ENCODE measurements at regions not wholly inside any gene's neighbourhood (a gene's known extent, or its start where the extent isn't known, plus 50 kb on each side); places are given as distances from the start of the nearest gene placed in this dataset.

DNA sequence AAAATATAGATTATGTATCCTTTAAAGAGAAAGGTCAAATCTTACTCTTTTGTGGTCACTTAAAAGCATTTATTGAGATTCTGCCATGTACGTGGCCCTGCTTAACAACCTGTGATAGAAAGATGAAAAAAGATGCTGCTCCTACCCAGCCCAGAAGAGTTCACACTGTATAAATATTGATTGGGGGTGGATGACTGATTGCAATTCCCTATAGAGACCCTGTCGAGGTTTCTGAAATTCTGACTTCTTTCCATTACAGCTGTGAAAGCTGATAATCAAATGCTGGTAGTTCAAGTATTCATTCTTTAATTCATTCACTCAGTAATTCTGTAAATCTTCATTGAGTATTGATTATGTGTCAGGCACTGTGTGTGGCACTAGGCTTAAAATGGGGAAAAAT is 114.1 kb upstream of the CHL1 start:
- TF ChIP-seq, protein P1, sequence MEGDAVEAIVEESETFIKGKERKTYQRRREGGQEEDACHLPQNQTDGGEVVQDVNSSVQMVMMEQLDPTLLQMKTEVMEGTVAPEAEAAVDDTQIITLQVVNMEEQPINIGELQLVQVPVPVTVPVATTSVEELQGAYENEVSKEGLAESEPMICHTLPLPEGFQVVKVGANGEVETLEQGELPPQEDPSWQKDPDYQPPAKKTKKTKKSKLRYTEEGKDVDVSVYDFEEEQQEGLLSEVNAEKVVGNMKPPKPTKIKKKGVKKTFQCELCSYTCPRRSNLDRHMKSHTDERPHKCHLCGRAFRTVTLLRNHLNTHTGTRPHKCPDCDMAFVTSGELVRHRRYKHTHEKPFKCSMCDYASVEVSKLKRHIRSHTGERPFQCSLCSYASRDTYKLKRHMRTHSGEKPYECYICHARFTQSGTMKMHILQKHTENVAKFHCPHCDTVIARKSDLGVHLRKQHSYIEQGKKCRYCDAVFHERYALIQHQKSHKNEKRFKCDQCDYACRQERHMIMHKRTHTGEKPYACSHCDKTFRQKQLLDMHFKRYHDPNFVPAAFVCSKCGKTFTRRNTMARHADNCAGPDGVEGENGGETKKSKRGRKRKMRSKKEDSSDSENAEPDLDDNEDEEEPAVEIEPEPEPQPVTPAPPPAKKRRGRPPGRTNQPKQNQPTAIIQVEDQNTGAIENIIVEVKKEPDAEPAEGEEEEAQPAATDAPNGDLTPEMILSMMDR (IDR thresholded peaks at IDR 0.05) = no peak
- no peak for TF ChIP-seq ZFX (IDR thresholded peaks at IDR 0.05; ENCODE audit: borderline replicate concordance)

DNA sequence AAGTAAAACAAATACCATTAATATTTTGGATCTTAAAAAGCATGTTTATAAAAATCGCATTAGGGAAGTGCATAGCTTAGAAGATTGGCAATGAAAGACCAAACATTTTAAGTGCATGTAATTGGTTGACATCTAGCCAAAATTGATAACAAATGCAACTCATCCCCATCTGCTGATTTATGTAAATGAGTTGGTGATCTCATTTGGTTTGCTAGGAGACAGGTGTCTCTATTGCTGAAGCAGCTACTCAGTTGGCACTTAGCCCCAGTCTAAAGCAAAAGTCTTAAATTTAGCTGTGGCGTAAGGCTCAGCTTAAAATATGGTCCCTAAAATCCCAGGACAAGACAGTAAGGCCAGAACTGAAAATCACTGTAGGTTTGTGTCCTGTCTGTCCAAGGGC is 113.5 kb upstream of the CHL1 start:
- no peak overlapping the region for H3K27ac ChIP-seq
- no peak for TF ChIP-seq ZFX (IDR thresholded peaks at IDR 0.05; ENCODE audit: borderline replicate concordance)
- TF ChIP-seq, protein P1 (IDR thresholded peaks at IDR 0.05) = no peak

More for the DNA sequence above, 114.1 kb upstream of the CHL1 start:
- no peak overlapping the region for H3K27ac ChIP-seq

DNA sequence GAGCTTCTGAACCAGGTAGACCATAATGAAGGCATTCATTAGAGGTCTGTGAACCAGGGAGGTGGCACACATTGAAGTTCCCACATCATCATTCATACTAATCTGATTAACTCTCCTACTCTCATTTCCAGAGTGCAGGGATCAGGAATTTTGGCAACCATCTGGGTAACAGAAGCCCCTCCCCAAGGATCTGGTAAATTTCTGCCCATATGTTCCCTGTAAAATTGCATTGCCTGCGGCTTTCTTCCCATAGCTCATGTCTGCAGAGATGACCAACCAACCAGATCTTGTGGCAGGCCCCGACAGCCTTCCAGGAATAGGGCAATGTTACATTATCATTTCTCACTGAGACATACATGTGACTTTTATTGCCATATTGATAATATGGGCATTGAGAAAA is 111.4 kb upstream of the CHL1 start:
- TF ChIP-seq, protein P1 (IDR thresholded peaks at IDR 0.05) = no peak
- H3K27ac ChIP-seq = no peak overlapping the region

DNA sequence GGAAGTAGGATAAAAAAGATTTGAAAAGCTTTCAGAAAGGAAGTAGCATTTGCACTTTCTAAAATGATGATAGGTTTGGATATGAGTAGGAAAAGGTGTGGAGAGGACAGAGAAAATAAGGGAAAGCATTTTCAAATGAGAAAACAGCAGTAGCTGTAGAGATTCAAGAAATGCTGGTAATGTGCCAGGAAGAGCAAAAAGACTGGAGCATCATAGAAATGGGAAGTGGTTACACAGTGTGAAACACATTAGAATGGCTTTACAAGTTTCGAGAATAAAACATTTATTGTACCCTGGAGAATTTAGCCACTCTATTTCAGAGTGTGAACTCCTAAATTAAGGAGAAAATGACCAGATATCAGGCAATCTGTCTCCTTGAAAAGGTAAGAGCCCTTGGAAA is 108.3 kb upstream of the CHL1 start:
- H3K27ac ChIP-seq = no peak overlapping the region
- TF ChIP-seq, protein P1 (IDR thresholded peaks at IDR 0.05) = no peak
- no peak for TF ChIP-seq ZFX (IDR thresholded peaks at IDR 0.05; ENCODE audit: borderline replicate concordance)

DNA sequence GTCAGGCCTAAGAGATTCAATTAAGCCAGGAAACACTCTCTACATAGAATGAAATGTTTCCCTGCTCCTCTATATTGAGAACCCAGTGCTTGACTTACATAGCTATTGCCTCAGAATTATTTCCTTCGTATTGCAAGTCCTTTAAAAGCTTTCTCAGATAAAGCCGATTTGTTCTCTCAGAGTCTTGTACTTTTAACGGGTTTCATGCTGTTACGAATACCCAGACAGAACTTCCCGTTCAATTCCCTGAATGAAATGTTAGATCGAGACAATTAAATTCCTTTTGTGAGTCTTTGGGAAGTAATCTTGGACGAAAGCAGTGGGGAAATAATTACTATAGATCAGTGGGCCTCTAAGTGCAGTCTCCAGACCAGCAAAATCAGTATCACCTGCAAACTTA is 102.8 kb upstream of the CHL1 start:
- TF ChIP-seq, protein P1 (IDR thresholded peaks at IDR 0.05) = no peak
- no peak for TF ChIP-seq ZFX (IDR thresholded peaks at IDR 0.05; ENCODE audit: borderline replicate concordance)
- H3K27ac ChIP-seq = no peak overlapping the region

DNA sequence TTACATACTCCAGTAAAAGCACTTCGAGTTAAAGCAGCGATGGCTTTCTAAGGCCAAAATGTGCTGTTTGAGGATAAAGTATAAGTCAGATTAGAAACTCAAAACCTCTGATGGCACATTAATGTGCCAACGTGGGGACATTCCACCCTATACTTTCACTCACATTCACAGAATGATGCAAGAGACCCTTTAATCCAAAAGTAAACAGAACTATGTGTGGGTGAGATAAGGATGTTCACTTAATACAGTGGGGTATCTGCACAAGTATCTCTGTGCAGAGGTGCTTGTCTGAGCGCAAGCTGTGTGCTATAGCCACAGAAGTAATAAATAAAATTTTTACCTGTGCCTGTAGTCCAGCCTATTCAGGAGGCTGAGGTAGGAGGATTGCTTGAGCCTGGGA is 100.3 kb upstream of the CHL1 start:
- no peak for TF ChIP-seq ZFX (IDR thresholded peaks at IDR 0.05; ENCODE audit: borderline replicate concordance)
- TF ChIP-seq, protein P1 (IDR thresholded peaks at IDR 0.05) = no peak
- no peak overlapping the region for H3K27ac ChIP-seq

DNA sequence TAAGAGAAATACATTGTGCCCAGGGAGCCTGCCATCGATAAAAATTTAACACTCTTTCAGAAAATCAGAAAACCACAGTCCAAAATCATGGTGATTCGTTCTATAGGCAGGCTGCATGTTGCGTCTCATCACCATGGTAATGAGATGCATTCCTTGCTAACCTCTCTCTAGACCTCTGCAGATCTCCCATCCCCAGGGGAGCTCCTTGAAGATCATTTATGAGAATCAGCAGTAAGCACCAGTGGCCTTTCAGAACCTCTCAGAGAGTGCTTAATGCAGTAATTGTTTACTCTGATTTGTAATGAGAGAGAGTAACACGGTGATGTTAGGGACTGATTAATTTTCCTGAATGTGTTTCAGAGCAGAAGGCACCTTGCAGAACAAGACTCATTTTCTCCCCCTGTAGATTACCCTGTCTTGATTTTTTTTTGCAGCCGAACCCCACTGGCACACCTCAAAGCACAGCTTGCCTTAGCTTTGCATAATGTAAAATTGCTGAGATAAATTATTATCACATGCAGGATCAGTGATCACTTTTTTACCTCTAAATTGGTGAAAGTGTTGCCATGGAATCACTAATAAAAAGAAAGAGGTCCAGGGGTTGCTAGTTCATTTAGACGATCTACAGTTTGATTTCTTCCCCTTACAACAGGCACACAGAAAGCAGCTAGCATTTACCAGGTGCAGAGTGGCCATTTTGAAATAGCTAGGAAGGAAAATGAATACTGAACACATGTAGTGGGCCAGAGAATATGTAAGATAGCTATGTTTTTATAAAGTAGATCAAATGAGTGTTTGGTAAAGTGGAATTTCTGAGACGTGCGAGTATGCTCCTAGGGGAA is 98.9 kb upstream of the CHL1 start:
- no peak for TF ChIP-seq ZFX (IDR thresholded peaks at IDR 0.05; ENCODE audit: borderline replicate concordance)
- TF ChIP-seq, protein P1 (IDR thresholded peaks at IDR 0.05) = no peak
- no peak overlapping the region for H3K27ac ChIP-seq
